ENCODE measurements at regions not wholly inside any gene's neighbourhood (a gene's known extent, or its start where the extent isn't known, plus 50 kb on each side); places are given as distances from the start of the nearest gene placed in this dataset.
"Not testable (repeated sequence)": the region's sequence is repeated elsewhere in the genome, so short reads cannot be mapped to it uniquely, and the experiment has no call there.

- not testable (repeated sequence) for DNase-seq (ENCODE audit: low read depth)
Measured at GRCh38 chr1:273772-274171, 177.7 kb downstream of the OR4F29 start.

- peak; percentile 24 for DNase-seq (ENCODE audit: low read depth)
Measured at GRCh38 chr1:267815-268214, 183.7 kb downstream of the OR4F29 start.
